Trophoblast cell (in vitro differentiated cells and primary cell): ENCODE measurements at regions not wholly inside any gene's neighbourhood (a gene's known extent, or its start where the extent isn't known, plus 50 kb on each side); places are given as distances from the start of the nearest gene placed in this dataset.

ENCODE experiments used
- DNase-seq, 2 donors: peaks; one replicate each; pipeline ENCODE4 v3.0.0-alpha.2; 2016
- H2AFZ ChIP-seq: 2 replicates; pipeline ENCODE4 v1.6.1; 2013; ENCODE audit warnings: low read length, moderate library complexity, mild to moderate bottlenecking; ENCODE audit not compliant: insufficient read depth, poor library complexity
- H2AK5ac ChIP-seq: 2 replicates; pipeline ENCODE4 v1.6.1; 2013; ENCODE audit warnings: mild to moderate bottlenecking, low read length
- H2BK120ac ChIP-seq: 2 replicates; pipeline ENCODE4 v1.6.1; 2013; ENCODE audit warnings: low read length, mild to moderate bottlenecking, moderate library complexity; ENCODE audit not compliant: insufficient read depth, poor library complexity
- H2BK12ac ChIP-seq: 2 replicates; pipeline ENCODE4 v1.6.1; 2013; ENCODE audit warnings: mild to moderate bottlenecking, low read length, moderate library complexity
- H2BK5ac ChIP-seq: 2 replicates; pipeline ENCODE4 v1.6.1; 2013; ENCODE audit warnings: low read length, low read depth, moderate library complexity, mild to moderate bottlenecking; ENCODE audit not compliant: poor library complexity
- H3K14ac ChIP-seq: 2 replicates; pipeline ENCODE4 v1.6.1; 2013; ENCODE audit warnings: mild to moderate bottlenecking, low read length
- H3K18ac ChIP-seq: 2 replicates; pipeline ENCODE4 v1.6.1; 2013; ENCODE audit warnings: mild to moderate bottlenecking, low read length
- H3K23ac ChIP-seq: 2 replicates; pipeline ENCODE4 v1.6.1; 2013; ENCODE audit warnings: low read length
- H3K27ac ChIP-seq: 2 replicates; pipeline ENCODE4 v1.5.1; 2013; ENCODE audit warnings: low read depth, mild to moderate bottlenecking, inconsistent platforms, low read length, moderate library complexity
- H3K27me3 ChIP-seq: 2 replicates; pipeline ENCODE4 v1.6.1; 2013; ENCODE audit warnings: inconsistent platforms, mild to moderate bottlenecking, low read length, moderate library complexity; ENCODE audit not compliant: insufficient read depth
- H3K36me3 ChIP-seq, 2 experiments: 1 replicate in 1 of 2; 2 replicates in 1 of 2; pipeline ENCODE4 v1.6.1; 2013; ENCODE audit warnings: low read length in 2 of 2, mild to moderate bottlenecking in 2 of 2, moderate library complexity in 1 of 2; ENCODE audit not compliant: insufficient read depth in 2 of 2, control insufficient read depth in 1 of 2
- H3K4ac ChIP-seq: 2 replicates; pipeline ENCODE4 v1.6.1; 2013; ENCODE audit warnings: low read depth, mild to moderate bottlenecking, low read length, moderate library complexity
- H3K4me1 ChIP-seq, 2 experiments: 1 replicate in 1 of 2; 2 replicates in 1 of 2; pipeline ENCODE4 v1.6.1; 2013; ENCODE audit warnings: low read length in 2 of 2, mild to moderate bottlenecking in 2 of 2, moderate library complexity in 1 of 2; ENCODE audit not compliant: insufficient read depth in 2 of 2, control insufficient read depth in 1 of 2
- H3K4me2 ChIP-seq: 2 replicates; pipeline ENCODE4 v1.6.1; 2013; ENCODE audit warnings: inconsistent platforms, mild to moderate bottlenecking, low read length, moderate library complexity
- H3K4me3 ChIP-seq: 2 replicates; pipeline ENCODE4 v1.5.1; 2013; ENCODE audit warnings: mild to moderate bottlenecking, low read depth, low read length, inconsistent platforms
- H3K79me1 ChIP-seq: one replicate; pipeline ENCODE4 v1.6.1; 2013; ENCODE audit warnings: low read length
- H3K79me2 ChIP-seq: 2 replicates; pipeline ENCODE4 v1.6.1; 2013; ENCODE audit warnings: low read length, mild to moderate bottlenecking; ENCODE audit not compliant: control insufficient read depth, insufficient read depth, poor library complexity
- H3K9ac ChIP-seq: 2 replicates; pipeline ENCODE4 v1.6.1; 2013; ENCODE audit warnings: mild to moderate bottlenecking, low read length
- H3K9me3 ChIP-seq: 2 replicates; pipeline ENCODE4 v1.6.1; 2013; ENCODE audit warnings: low read depth, mild to moderate bottlenecking, control low read depth, inconsistent platforms, low read length; ENCODE audit not compliant: insufficient read depth
- H4K12ac ChIP-seq: 2 replicates; pipeline ENCODE4 v1.6.1; 2013; ENCODE audit warnings: low read depth, mild to moderate bottlenecking, low read length, moderate library complexity
- H4K8ac ChIP-seq: 2 replicates; pipeline ENCODE4 v1.6.1; 2013; ENCODE audit warnings: low read depth, mild to moderate bottlenecking, low read length, moderate library complexity
- H4K91ac ChIP-seq: one replicate; pipeline ENCODE4 v1.6.1; 2013; ENCODE audit warnings: low read depth, mild to moderate bottlenecking, low read length, moderate library complexity
- WGBS: extraction: QIAGEN DNeasy Blood & Tissue Kit; methylation state at CpG from one replicate; pipeline ENCODE4 v1.1.7; 2013; ENCODE audit warnings: missing lambda C conversion rate; ENCODE audit not compliant: insufficient read length, insufficient coverage; ENCODE audit errors: extremely low coverage; 5-methylcytosine and 5-hydroxymethylcytosine counted together

DNA sequence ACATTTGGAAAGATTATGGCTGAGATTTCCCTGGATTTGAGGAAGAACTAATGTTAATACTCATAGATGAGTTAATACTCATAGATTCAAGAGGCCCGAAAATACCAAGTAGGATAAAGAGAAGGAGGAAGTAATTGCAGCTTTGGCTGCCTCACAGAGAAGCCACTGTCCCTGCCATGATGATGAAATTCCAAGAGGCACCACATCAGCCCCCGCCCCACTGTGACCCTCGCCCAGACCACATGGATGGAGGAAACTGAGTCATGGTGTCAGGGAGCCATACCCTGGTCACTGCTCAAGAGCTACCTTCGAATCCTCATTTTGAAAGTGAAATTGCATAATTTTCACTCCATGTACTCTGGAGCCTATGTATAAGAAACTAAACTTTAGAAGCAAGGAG is 57.6 kb upstream of the SLC22A11 start:
- H3K79me2 ChIP-seq = no peaks in the 10 kb centered on the region
- H3K4me3 ChIP-seq = no peak overlapping the region
- no peak overlapping the region for H4K12ac ChIP-seq
- WGBS = no CpG with 5 or more reads among the region's 4 CpGs
- H3K27ac ChIP-seq = no peak overlapping the region
- H3K36me3 ChIP-seq = no peaks in the 10 kb centered on the region
- no peak overlapping the region for H3K18ac ChIP-seq
- H3K9ac ChIP-seq = no peak overlapping the region
- DNase-seq = no peak
- peaks cover 8% of the 10 kb centered on the region for H3K9me3 ChIP-seq
- no peaks in the 10 kb centered on the region for H3K27me3 ChIP-seq
- H3K4me1 ChIP-seq = no peaks in the 10 kb centered on the region
- H3K23ac ChIP-seq = no peak overlapping the region
- H4K91ac ChIP-seq = no peak overlapping the region
- no peaks in the 10 kb centered on the region for H3K79me1 ChIP-seq
- no peak overlapping the region for H2AK5ac ChIP-seq
- no peak overlapping the region for H2BK5ac ChIP-seq
- no peak overlapping the region for H3K4me2 ChIP-seq
- H2BK120ac ChIP-seq = no peak overlapping the region
- H3K4ac ChIP-seq = no peak overlapping the region
- no peak overlapping the region for H2AFZ ChIP-seq
- H4K8ac ChIP-seq = no peak overlapping the region
- H2BK12ac ChIP-seq = no peak overlapping the region
- H3K14ac ChIP-seq = no peak overlapping the region

DNA sequence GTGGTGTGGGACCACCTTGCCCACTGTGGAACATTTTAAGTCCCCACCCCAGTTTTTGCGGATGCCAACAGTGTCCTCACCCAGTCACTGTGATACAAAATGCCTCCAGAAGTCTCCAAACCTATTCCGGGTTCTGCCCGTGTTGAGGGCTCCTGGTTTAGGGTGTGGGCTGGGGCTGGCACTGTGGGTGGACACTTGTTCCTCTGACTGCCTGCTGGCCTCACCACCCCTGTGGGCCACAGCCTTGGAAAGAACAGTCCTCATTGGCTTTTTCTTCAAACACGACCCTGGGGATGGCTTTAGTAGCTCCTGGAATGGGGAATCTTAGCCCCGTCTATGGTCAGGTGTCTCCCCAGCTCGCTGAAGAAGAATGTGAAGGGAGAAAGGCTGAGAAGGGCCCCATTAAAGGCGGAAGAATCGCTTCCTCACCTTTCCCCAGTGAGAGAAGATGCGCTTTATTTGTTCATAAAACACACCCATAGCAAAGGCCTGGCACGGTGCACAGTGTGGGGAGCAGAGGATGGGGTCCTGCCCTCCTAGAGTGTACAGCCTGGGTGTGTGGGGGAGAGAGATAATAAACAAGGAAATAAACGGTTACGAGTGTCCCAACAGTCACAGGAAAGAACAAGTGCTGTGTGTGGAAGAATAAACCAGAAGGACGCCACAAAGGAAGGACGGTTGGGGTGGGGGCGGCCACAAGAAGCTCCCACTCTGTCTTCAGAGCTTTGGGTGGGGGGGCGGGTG is 56.3 kb upstream of the SLC22A11 start:
- Histone ChIP-seq H3K79me1 (no peaks in the 10 kb centered on the region), H4K8ac (no peak overlapping the region), H3K4me3 (no peak overlapping the region), H3K4me2 (no peak overlapping the region), H4K12ac (no peak overlapping the region), H3K14ac (no peak overlapping the region), H2BK5ac (no peak overlapping the region), H3K79me2 (no peaks in the 10 kb centered on the region), H3K23ac (no peak overlapping the region), H2AK5ac (no peak overlapping the region), H3K18ac (no peak overlapping the region), H3K27me3 (no peaks in the 10 kb centered on the region), H3K4me1 (no peaks in the 10 kb centered on the region), H2BK120ac (no peak overlapping the region), H3K9me3 (peaks cover 15% of the 10 kb centered on the region), H3K36me3 (no peaks in the 10 kb centered on the region), H2BK12ac (no peak overlapping the region), H3K27ac (no peak overlapping the region), H3K4ac (no peak overlapping the region), H4K91ac (no peak overlapping the region), H2AFZ (no peak overlapping the region), H3K9ac (no peak overlapping the region)
- no CpG with 5 or more reads among the region's 16 CpGs for WGBS
- DNase-seq = no peak

DNA sequence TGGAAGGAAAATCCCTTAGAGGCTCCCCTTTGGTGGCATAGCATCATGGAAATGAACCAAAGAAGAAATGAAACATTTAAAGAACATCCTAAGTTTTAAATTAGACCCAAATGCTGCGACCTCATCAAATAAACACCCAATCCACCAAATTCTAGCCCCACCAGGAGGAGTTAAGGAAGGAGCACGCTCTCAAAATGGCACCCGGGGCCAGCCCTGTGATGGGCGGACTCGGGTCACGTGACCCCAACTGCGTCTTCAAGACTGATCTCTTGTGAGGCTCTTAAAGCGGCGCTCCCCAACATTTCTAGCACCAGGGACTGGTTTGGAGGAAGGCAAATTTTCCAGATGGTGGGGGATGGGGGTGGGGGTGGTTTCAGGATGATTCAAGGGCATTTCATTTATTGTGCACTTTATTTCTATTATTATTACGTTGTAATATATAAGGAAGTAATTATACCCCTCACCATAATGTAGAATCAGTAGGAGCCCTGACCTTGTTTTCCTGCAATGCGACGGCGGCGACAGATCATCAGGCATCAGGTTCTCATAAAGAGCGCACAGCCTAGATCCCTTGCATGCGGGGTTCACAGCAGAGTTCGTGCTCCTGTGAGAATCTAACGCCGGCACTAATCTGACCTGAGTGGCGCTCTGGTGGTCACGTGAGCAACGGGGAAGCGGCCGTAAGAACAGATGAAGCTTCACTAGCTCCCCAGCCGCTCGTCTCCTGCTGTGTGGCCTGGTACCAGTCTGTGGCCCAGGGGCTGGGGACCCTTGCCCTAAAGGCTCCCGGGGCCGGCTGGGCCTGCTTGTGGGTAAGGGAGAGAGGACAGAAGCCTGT is 55.3 kb upstream of the SLC22A11 start:
- Histone ChIP-seq H3K79me1 (no peaks in the 10 kb centered on the region), H2AK5ac (no peak overlapping the region), H3K27ac (no peak overlapping the region), H4K91ac (no peak overlapping the region), H3K9me3 (peaks cover 21% of the 10 kb centered on the region), H3K79me2 (no peaks in the 10 kb centered on the region), H2BK120ac (no peak overlapping the region), H4K8ac (no peak overlapping the region), H3K18ac (no peak overlapping the region), H3K4me2 (no peak overlapping the region), H3K23ac (no peak overlapping the region), H2AFZ (no peak overlapping the region), H3K36me3 (no peaks in the 10 kb centered on the region), H2BK12ac (no peak overlapping the region), H3K27me3 (no peaks in the 10 kb centered on the region), H3K9ac (no peak overlapping the region), H4K12ac (no peak overlapping the region), H3K4me1 (no peaks in the 10 kb centered on the region), H3K14ac (no peak overlapping the region), H2BK5ac (no peak overlapping the region), H3K4ac (no peak overlapping the region), H3K4me3 (no peak overlapping the region)
- DNase-seq = peak; percentile 51 to 77
- no CpG with 5 or more reads among the region's 28 CpGs for WGBS

DNA sequence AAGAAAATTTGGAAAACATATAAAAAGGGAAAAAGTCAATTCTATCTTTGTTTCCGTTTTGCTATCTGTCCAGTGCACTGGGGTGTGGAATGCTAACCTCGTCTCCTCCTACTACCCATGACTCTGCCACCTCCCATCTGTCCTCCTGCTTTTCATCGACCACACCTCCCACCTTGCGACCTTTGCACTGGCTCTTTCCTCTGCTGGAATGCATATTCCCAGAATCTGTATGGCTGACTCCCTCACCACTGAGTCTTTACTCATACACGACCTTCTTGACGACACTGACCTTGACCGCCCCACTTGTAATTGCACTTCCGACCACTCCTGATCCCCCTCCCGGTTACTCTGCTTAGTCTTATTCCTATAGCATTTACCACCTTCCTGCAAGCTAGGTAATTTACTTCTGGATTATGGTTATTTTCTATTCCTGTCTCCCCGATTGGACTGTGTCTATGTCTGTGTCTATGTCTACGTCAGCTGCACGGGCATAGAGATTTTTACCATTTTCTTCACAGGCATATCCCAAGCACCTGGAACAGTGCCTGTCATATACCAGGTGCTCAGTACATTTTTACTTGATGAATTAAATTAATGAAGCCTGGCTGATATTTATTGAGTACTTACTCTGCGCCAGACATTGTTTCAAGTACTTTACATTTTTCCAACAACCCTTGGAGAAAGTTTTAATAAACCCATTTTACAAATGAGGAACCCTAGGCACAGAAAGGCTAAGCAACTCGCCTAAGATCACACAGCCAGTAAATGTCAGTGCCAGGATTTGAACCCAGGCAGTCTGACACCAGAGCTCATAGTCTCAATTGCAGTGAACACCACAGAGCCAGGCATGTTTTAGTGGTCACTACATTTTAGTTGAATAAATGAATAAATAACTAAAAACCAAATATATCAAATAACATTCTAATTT is 54.0 kb upstream of the SLC22A11 start:
- H3K36me3 ChIP-seq = no peaks in the 10 kb centered on the region
- no CpG with 5 or more reads among the region's 14 CpGs for WGBS
- no peaks in the 10 kb centered on the region for H3K79me1 ChIP-seq

More for the DNA sequence above, 54.0 kb upstream of the SLC22A11 start:
- Histone ChIP-seq H3K18ac (no peak overlapping the region), H3K9ac (peak overlapping the region; percentile 25), H2BK5ac (no peak overlapping the region), H2AK5ac (no peak overlapping the region), H3K27ac (no peak overlapping the region), H4K8ac (no peak overlapping the region), H3K4ac (no peak overlapping the region), H3K4me1 (no peaks in the 10 kb centered on the region), H4K12ac (no peak overlapping the region), H3K9me3 (peaks cover 23% of the 10 kb centered on the region), H4K91ac (no peak overlapping the region), H3K23ac (no peak overlapping the region), H3K27me3 (no peaks in the 10 kb centered on the region), H2BK120ac (no peak overlapping the region), H2AFZ (no peak overlapping the region), H2BK12ac (no peak overlapping the region), H3K4me2 (no peak overlapping the region), H3K79me2 (no peaks in the 10 kb centered on the region), H3K4me3 (no peak overlapping the region), H3K14ac (no peak overlapping the region)
- DNase-seq = no peak
